Adrenal gland (tissue), 9 donors: ENCODE measurements at regions not wholly inside any gene's neighbourhood (a gene's known extent, or its start where the extent isn't known, plus 50 kb on each side); places are given as distances from the start of the nearest gene placed in this dataset.

Experiments
- DNase-seq, 7 donors: peaks; one replicate each; pipeline ENCODE4 v3.0.0-alpha.2; 2019 to 2020
- H3K27ac ChIP-seq, 5 donors: fragments of 200-600 bp; sonication (generic) in 4 of 5; 1 replicate in 3 of 5; 2 replicates in 2 of 5; pipeline versions ENCODE4 v1.5.1 to v1.8.0; 2016 to 2020; ENCODE audit warnings: mild to moderate bottlenecking in 1 of 5
- H3K27me3 ChIP-seq: fragments of 200-600 bp; 2 replicates; pipeline ENCODE4 v1.8.0; 2021
- H3K36me3 ChIP-seq, 2 donors: fragments of 200-600 bp; replicated peaks in 1 of 2; 1 replicate in 1 of 2; 2 replicates in 1 of 2; pipeline versions ENCODE4 v1.5.1 to v1.8.0; 2018 to 2022
- H3K4me1 ChIP-seq, 2 donors: fragments of 200-600 bp; replicated peaks in 1 of 2; 1 replicate in 1 of 2; 2 replicates in 1 of 2; pipeline versions ENCODE4 v1.5.1 to v1.8.0; 2018 to 2021
- H3K4me3 ChIP-seq, 4 donors: fragments of 200-600 bp; sonication (generic) in 3 of 4; one replicate each; pipeline ENCODE4 v1.5.1; 2016 to 2018
- H3K9me3 ChIP-seq, 3 donors: fragments of 200-600 bp; sonication (generic) in 1 of 3; replicated peaks in 1 of 3; 1 replicate in 2 of 3; 2 replicates in 1 of 3; pipeline versions ENCODE4 v1.5.1 to v1.8.0; 2016 to 2021
- POLR2A ChIP-seq, 2 donors: fragments of 450-650 bp; IDR thresholded peaks; one replicate each; pipeline ENCODE4 v1.6.1; 2017; ENCODE audit warnings: antibody characterized with exemption in 2 of 2, mild to moderate bottlenecking in 2 of 2, moderate library complexity in 1 of 2
- WGBS, 4 donors: extraction: QIAGEN DNeasy Blood & Tissue Kit in 2 of 4; methylation state at CpG; one replicate each; pipeline versions ENCODE4 v1.1.5 to v1.1.7; 2013 to 2017; 5-methylcytosine and 5-hydroxymethylcytosine counted together
- intact Hi-C, 2 donors: fragments of 100-400 bp; cut with DNase I; formaldehyde crosslinking; loops; one replicate each; pipeline versions ENCODE4 v1.14.1 to v1.15.0; 2022 to 2023
- TF ChIP-seq, protein P1 (sequence below), 6 experiments: fragments of 450-650 bp in 4 of 6; fragments of 200-600 bp in 2 of 6; sonication (generic) in 1 of 6; IDR thresholded peaks; 1 replicate in 5 of 6; 2 replicates in 1 of 6; pipeline versions ENCODE4 v1.5.1 to v1.8.0; 2016 to 2021; ENCODE audit warnings: antibody characterized with exemption in 6 of 6, mild to moderate bottlenecking in 2 of 6, moderate library complexity in 1 of 6
- donor health status: healthy with polysubstance abuse.
- donor health status: Bipolar disorder and iron deficiency.
- donor health status: DM: yes; HTN: yes; CAD: no.
- donor health status: DM: no; HTN: no; CAD: no.
- donor health status: DM: no; HTN: no; CAD: no.

DNA sequence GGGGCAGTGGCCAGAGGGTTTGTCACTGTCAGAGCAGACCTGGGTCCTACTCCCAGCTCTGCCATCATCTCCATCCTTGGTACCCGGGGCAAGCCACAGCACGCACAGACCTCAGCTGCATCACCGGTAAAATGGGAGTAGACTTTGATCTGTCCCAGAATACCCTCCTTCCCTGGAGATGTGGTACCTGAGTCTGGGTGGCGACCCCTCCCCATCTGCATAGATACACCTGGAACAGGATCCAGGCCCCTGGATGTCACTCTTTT is 64.0 kb downstream of the ZFP36L2 start:
- TF ChIP-seq POLR2A (IDR thresholded peaks at IDR 0.05): no peak
- TF ChIP-seq, protein P1, sequence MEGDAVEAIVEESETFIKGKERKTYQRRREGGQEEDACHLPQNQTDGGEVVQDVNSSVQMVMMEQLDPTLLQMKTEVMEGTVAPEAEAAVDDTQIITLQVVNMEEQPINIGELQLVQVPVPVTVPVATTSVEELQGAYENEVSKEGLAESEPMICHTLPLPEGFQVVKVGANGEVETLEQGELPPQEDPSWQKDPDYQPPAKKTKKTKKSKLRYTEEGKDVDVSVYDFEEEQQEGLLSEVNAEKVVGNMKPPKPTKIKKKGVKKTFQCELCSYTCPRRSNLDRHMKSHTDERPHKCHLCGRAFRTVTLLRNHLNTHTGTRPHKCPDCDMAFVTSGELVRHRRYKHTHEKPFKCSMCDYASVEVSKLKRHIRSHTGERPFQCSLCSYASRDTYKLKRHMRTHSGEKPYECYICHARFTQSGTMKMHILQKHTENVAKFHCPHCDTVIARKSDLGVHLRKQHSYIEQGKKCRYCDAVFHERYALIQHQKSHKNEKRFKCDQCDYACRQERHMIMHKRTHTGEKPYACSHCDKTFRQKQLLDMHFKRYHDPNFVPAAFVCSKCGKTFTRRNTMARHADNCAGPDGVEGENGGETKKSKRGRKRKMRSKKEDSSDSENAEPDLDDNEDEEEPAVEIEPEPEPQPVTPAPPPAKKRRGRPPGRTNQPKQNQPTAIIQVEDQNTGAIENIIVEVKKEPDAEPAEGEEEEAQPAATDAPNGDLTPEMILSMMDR (IDR thresholded peaks at IDR 0.05): no peak
- Histone ChIP-seq H3K36me3 (no peaks in the 10 kb centered on the region), H3K4me3 (no peak overlapping the region), H3K4me1 (peaks cover 9 to 35% of the 10 kb centered on the region in 2 donors), H3K27ac (no peak overlapping the region), H3K9me3 (no peaks in the 10 kb centered on the region), H3K27me3 (no peaks in the 10 kb centered on the region)
- intact Hi-C loops: no loop called here
- 94 to 100% (median 99%) methylated on average over 4 of the region's 4 CpGs for WGBS, 4 donors
- DNase-seq: no peak

DNA sequence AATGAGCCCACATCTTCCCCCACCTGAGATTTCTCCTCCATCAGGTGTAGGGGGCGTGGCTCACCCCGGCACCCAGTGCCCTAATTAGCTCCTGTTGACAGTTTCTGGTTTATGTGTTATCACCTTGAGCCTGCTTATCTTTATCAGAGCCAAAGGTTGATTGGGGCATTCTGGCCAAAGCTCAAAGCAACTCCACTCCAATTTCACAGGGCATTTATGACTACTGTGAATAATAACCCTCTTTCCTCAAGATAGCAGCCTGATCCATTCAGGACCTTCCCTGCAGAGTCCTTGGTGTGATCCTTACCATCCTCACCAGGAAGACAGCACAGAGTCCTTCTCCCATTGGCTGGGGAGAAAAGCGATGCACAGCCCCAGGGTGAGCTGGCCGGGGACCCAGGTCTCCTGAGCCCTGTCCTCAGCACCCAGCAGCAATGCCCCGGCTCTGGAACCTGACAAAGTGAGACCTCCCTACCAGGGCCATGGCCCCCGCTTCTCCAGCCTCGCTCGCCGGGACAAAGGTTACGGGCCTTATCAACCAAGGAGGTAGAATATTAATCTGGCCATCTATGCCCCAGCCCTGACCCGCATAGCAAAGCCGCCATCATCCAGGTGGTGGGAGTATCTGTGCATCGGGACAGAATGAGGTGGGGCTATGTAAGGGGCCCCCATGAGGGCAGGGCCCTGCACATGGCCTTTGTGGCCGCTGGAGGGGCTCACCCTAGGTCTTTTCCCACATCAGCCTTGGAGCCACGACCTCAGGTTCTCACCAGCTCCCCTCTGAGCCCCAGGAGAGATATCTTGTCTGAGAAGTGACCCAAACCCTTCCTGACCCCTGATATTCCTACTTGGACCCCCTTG is 64.5 kb downstream of the ZFP36L2 start:
- intact Hi-C loops: no loop called here
- H3K4me3 ChIP-seq: no peak overlapping the region
- H3K4me1 ChIP-seq: peaks cover 9 to 35% of the 10 kb centered on the region in 2 donors
- no peak overlapping the region for H3K27ac ChIP-seq
- DNase-seq: no peak
- H3K9me3 ChIP-seq: no peaks in the 10 kb centered on the region
- TF ChIP-seq, protein P1 (IDR thresholded peaks at IDR 0.05): no peak
- no peak for TF ChIP-seq POLR2A (IDR thresholded peaks at IDR 0.05)
- no peaks in the 10 kb centered on the region for H3K27me3 ChIP-seq
- 89 to 94% (median 92%) methylated on average over 6 to 15 of the region's 15 CpGs for WGBS, 4 donors
- no peaks in the 10 kb centered on the region for H3K36me3 ChIP-seq

DNA sequence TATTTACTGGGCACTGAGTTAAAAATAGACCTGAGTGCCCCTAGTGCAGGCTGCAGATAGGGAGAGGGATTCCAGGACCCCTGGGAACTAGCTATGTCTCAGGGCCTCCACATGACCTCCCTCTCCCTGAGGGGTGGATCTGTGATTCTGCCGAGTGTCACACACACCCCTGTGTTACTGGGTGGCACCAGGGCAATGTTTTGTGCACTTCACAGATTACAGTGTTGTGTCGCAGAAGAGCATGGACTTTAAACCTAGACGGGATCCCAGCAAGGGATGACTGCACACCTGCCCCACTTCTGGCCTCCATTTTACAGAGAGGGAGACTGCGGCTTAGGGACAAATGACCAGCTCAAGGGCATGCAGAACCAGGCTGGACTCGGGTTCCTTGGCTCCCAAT is 65.6 kb downstream of the ZFP36L2 start:
- intact Hi-C loops: no loop called here
- Histone ChIP-seq H3K27ac (peak overlapping the region in 1 of 5 donors; percentile 92), H3K4me3 (no peak overlapping the region), H3K4me1 (peaks cover 9 to 32% of the 10 kb centered on the region in 2 donors), H3K9me3 (no peaks in the 10 kb centered on the region), H3K36me3 (no peaks in the 10 kb centered on the region), H3K27me3 (no peaks in the 10 kb centered on the region)
- DNase-seq: no peak
- TF ChIP-seq, protein P1 (IDR thresholded peaks at IDR 0.05): no peak
- no peak for TF ChIP-seq POLR2A (IDR thresholded peaks at IDR 0.05)
- WGBS, 4 donors: 83 to 100% (median 93%) methylated on average over 1 to 5 of the region's 5 CpGs

DNA sequence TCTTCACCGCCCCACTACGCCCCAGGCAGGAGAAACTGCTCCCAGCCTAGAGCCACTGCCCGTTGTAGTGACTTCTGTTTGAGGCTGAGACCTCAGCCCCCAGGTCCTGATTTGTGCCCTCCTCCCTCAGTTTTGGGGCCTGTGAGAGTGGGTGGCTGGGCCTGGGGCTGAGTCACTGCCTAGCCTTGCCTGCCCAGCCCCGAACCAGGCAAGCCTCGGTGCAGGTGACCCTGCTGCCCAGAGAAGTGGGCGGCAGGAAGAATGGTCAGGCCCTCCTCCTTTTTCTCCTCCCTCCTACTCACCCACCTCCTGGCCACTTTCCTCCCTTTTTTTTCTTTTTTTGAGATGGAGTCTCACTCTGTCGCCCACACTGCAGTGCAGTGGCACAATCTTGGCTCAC is 66.6 kb downstream of the ZFP36L2 start:
- WGBS, 4 donors: 67 to 74% (median 72%) methylated on average over 7 of the region's 7 CpGs
- no peak for DNase-seq
- H3K4me1 ChIP-seq: peaks cover 9 to 27% of the 10 kb centered on the region in 2 donors
- no peaks in the 10 kb centered on the region for H3K27me3 ChIP-seq
- no peaks in the 10 kb centered on the region for H3K9me3 ChIP-seq
- intact Hi-C loops: no loop called here
- peak overlapping the region in 3 of 5 donors; percentile 62 to 92 (median 85) for H3K27ac ChIP-seq
- H3K36me3 ChIP-seq: no peaks in the 10 kb centered on the region
- TF ChIP-seq, protein P1 (IDR thresholded peaks at IDR 0.05): no peak
- no peak for TF ChIP-seq POLR2A (IDR thresholded peaks at IDR 0.05)
- no peak overlapping the region for H3K4me3 ChIP-seq
